Effector CD8-positive, alpha-beta T cell (primary cell): ENCODE measurements at regions not wholly inside any gene's neighbourhood (a gene's known extent, or its start where the extent isn't known, plus 50 kb on each side); places are given as distances from the start of the nearest gene placed in this dataset.
"Not testable (repeated sequence)": the region's sequence is repeated elsewhere in the genome, so short reads cannot be mapped to it uniquely, and the experiment has no call there.

ENCODE experiments used
- DNase-seq: peaks from one replicate; lab custom pipeline; 2025; lab: John Stamatoyannopoulos, UW

GRCh38 chr4:11702886-11703557, 274.3 kb upstream of the HS3ST1 start:
- no peak for DNase-seq

- no peak for DNase-seq
Measured at GRCh38 chr4:11701966-11702725, 273.5 kb upstream of the HS3ST1 start.

GRCh38 chr4:11700751-11701226, 272.1 kb upstream of the HS3ST1 start:
- no peak for DNase-seq

- DNase-seq = no peak
Measured at GRCh38 chr4:11698846-11699590, 270.3 kb upstream of the HS3ST1 start.

- DNase-seq = no peak
Measured at GRCh38 chr4:11698033-11698432, 269.3 kb upstream of the HS3ST1 start.

- no peak for DNase-seq
Measured at GRCh38 chr4:11693693-11694092, 265.0 kb upstream of the HS3ST1 start.

- DNase-seq = no peak
Measured at GRCh38 chr4:11691236-11691635, 262.5 kb upstream of the HS3ST1 start.

GRCh38 chr4:11687727-11688126, 259.0 kb upstream of the HS3ST1 start:
- no peak for DNase-seq

GRCh38 chr4:11685481-11685880, 256.8 kb upstream of the HS3ST1 start:
- no peak for DNase-seq

GRCh38 chr4:11675051-11675800, 246.5 kb upstream of the HS3ST1 start:
- DNase-seq = no peak

GRCh38 chr4:11670304-11670703, 241.6 kb upstream of the HS3ST1 start:
- no peak for DNase-seq

GRCh38 chr4:11669156-11669555, 240.5 kb upstream of the HS3ST1 start:
- DNase-seq = no peak

- no peak for DNase-seq
Measured at GRCh38 chr4:11663114-11663513, 234.4 kb upstream of the HS3ST1 start.

- DNase-seq = no peak
Measured at GRCh38 chr4:11650801-11651596, 222.3 kb upstream of the HS3ST1 start.

GRCh38 chr4:11647433-11647832, 218.7 kb upstream of the HS3ST1 start:
- no peak for DNase-seq

GRCh38 chr4:11643081-11643480, 214.4 kb upstream of the HS3ST1 start:
- DNase-seq = not testable (repeated sequence)

GRCh38 chr4:11640584-11640983, 211.9 kb upstream of the HS3ST1 start:
- no peak for DNase-seq

- DNase-seq = no peak
Measured at GRCh38 chr4:11636551-11636950, 207.9 kb upstream of the HS3ST1 start.

GRCh38 chr4:11636031-11636430, 207.3 kb upstream of the HS3ST1 start:
- DNase-seq = no peak

GRCh38 chr4:11635342-11635741, 206.6 kb upstream of the HS3ST1 start:
- no peak for DNase-seq

GRCh38 chr4:11634283-11634682, 205.6 kb upstream of the HS3ST1 start:
- DNase-seq = no peak
